ENCODE measurements at regions not wholly inside any gene's neighbourhood (a gene's known extent, or its start where the extent isn't known, plus 50 kb on each side); places are given as distances from the start of the nearest gene placed in this dataset.
A peak's percentile ranks its signal among the peaks of the same experiment; 100 is the strongest.
"Not testable (repeated sequence)": the region's sequence is repeated elsewhere in the genome, so short reads cannot be mapped to it uniquely, and the experiment has no call there.

GRCh38 chr2:118747637-118748036 is 99.8 kb downstream of the EN1 start:
- Histone ChIP-seq H3K4me1 (ENCODE audit: insufficient read depth, low read length, poor library complexity, severe bottlenecking) (no peaks in the 10 kb centered on the region), H3K9me3 (ENCODE audit: low read depth, low read length, poor library complexity, severe bottlenecking) (peaks cover 5% of the 10 kb centered on the region), H3K27me3 (replicated peaks; ENCODE audit: insufficient read depth, low read depth, low read length, poor library complexity) (no peaks in the 10 kb centered on the region), H3K4me3 (ENCODE audit: low read depth, low read length, poor library complexity, severe bottlenecking) (no peak overlapping the region), H3K27ac (ENCODE audit: low read depth, low read length, poor library complexity, severe bottlenecking) (no peak overlapping the region), H3K36me3 (ENCODE audit: insufficient read depth, low read length, poor library complexity, severe bottlenecking) (no peaks in the 10 kb centered on the region)
- TF ChIP-seq CTCF (conservative IDR thresholded peaks at IDR 0.05; ENCODE audit: low read depth, low read length): no peak
- no peak for TF ChIP-seq EZH2 (IDR thresholded peaks at IDR 0.05; ENCODE audit: borderline replicate concordance, low read depth, low read length, poor library complexity, severe bottlenecking)
- DNase-seq (ENCODE audit: low spot score): no peak
- POLR2A ChIA-PET (ENCODE audit: low non-redundant PET): no interaction called here
- BruUV-seq (replicated peaks): no TSS peak
- CTCF ChIA-PET: no interaction called here
- intact Hi-C loops (cut with micrococcal nuclease; ENCODE audit: unreplicated experiment): no loop called here

GRCh38 chr2:118747066-118747465 is 100.4 kb downstream of the EN1 start:
- Histone ChIP-seq H3K4me3 (ENCODE audit: low read depth, low read length, poor library complexity, severe bottlenecking) (no peak overlapping the region), H3K4me1 (ENCODE audit: insufficient read depth, low read length, poor library complexity, severe bottlenecking) (no peaks in the 10 kb centered on the region), H3K9me3 (ENCODE audit: low read depth, low read length, poor library complexity, severe bottlenecking) (peaks cover 5% of the 10 kb centered on the region), H3K36me3 (ENCODE audit: insufficient read depth, low read length, poor library complexity, severe bottlenecking) (no peaks in the 10 kb centered on the region), H3K27me3 (replicated peaks; ENCODE audit: insufficient read depth, low read depth, low read length, poor library complexity) (no peaks in the 10 kb centered on the region), H3K27ac (ENCODE audit: low read depth, low read length, poor library complexity, severe bottlenecking) (no peak overlapping the region)
- intact Hi-C loops (cut with micrococcal nuclease; ENCODE audit: unreplicated experiment): no loop called here
- ChIA-PET POLR2A (ENCODE audit: low non-redundant PET) (no interaction called here), CTCF (no interaction called here)
- TF ChIP-seq CTCF (conservative IDR thresholded peaks at IDR 0.05; ENCODE audit: low read depth, low read length) (no peak), EZH2 (IDR thresholded peaks at IDR 0.05; ENCODE audit: borderline replicate concordance, low read depth, low read length, poor library complexity, severe bottlenecking) (no peak)
- no TSS peak for BruUV-seq (replicated peaks)
- no peak for DNase-seq (ENCODE audit: low spot score)

GRCh38 chr2:118744682-118745181 is 102.7 kb downstream of the EN1 start:
- H3K36me3 ChIP-seq (ENCODE audit: insufficient read depth, low read length, poor library complexity, severe bottlenecking); H3K4me1 ChIP-seq (ENCODE audit: insufficient read depth, low read length, poor library complexity, severe bottlenecking); H3K27ac ChIP-seq (ENCODE audit: low read depth, low read length, poor library complexity, severe bottlenecking); CTCF ChIA-PET; H3K27me3 ChIP-seq (replicated peaks; ENCODE audit: insufficient read depth, low read depth, low read length, poor library complexity); BruUV-seq (replicated peaks); intact Hi-C loops (cut with micrococcal nuclease; ENCODE audit: unreplicated experiment); H3K4me3 ChIP-seq (ENCODE audit: low read depth, low read length, poor library complexity, severe bottlenecking); POLR2A ChIA-PET (ENCODE audit: low non-redundant PET); DNase-seq (ENCODE audit: low spot score); H3K9me3 ChIP-seq (ENCODE audit: low read depth, low read length, poor library complexity, severe bottlenecking): not testable (repeated sequence)

- Histone ChIP-seq H3K9me3 (ENCODE audit: low read depth, low read length, poor library complexity, severe bottlenecking) (no peaks in the 10 kb centered on the region), H3K4me3 (ENCODE audit: low read depth, low read length, poor library complexity, severe bottlenecking) (no peak overlapping the region), H3K36me3 (ENCODE audit: insufficient read depth, low read length, poor library complexity, severe bottlenecking) (no peaks in the 10 kb centered on the region), H3K27ac (ENCODE audit: low read depth, low read length, poor library complexity, severe bottlenecking) (no peak overlapping the region), H3K27me3 (replicated peaks; ENCODE audit: insufficient read depth, low read depth, low read length, poor library complexity) (no peaks in the 10 kb centered on the region), H3K4me1 (ENCODE audit: insufficient read depth, low read length, poor library complexity, severe bottlenecking) (no peaks in the 10 kb centered on the region)
- TF ChIP-seq EZH2 (IDR thresholded peaks at IDR 0.05; ENCODE audit: borderline replicate concordance, low read depth, low read length, poor library complexity, severe bottlenecking): no peak
- TF ChIP-seq CTCF (conservative IDR thresholded peaks at IDR 0.05; ENCODE audit: low read depth, low read length): no peak
- CTCF ChIA-PET: interaction anchor here (0.6 kb wide), 1 partner anchor 14 kb away, joined by 3 read pairs; no protein-coding TSS in a partner anchor
- POLR2A ChIA-PET (ENCODE audit: low non-redundant PET): no interaction called here
- peak; percentile 8 for DNase-seq (ENCODE audit: low spot score)
- no TSS peak for BruUV-seq (replicated peaks)
- intact Hi-C loops (cut with micrococcal nuclease; ENCODE audit: unreplicated experiment): no loop called here
These were observed 108.7 kb downstream of the EN1 start for GRCh38 chr2:118738524-118739308.

All from A673 (cell line).